GM23338 (cell line): ENCODE measurements at regions not wholly inside any gene's neighbourhood (a gene's known extent, or its start where the extent isn't known, plus 50 kb on each side); places are given as distances from the start of the nearest gene placed in this dataset.

Experiments
- ATAC-seq: fragments of 200-7000 bp; cut with Tn5 transposase; 3 replicates; pipeline ENCODE4 v1.9.1; 2020
- DNase-seq: peaks from one replicate; pipeline ENCODE4 v3.0.0-alpha.2; 2015; ENCODE audit warnings: low spot score
- H2AFZ ChIP-seq: fragments of 200-600 bp; sonication (generic); 2 replicates; pipeline ENCODE4 v1.8.0; 2016; ENCODE audit warnings: antibody characterized with exemption, mild to moderate bottlenecking, moderate library complexity
- H3F3A ChIP-seq: fragments of 200-600 bp; sonication (generic); replicated peaks from 2 replicates; pipeline ENCODE4 v1.8.0; 2017; ENCODE audit warnings: antibody characterized with exemption, mixed run types, low read depth
- H3K27ac ChIP-seq: fragments of 200-600 bp; sonication (generic); 2 replicates; pipeline ENCODE4 v1.6.1; 2016; ENCODE audit warnings: low read depth
- H3K27me3 ChIP-seq: fragments of 200-600 bp; sonication (generic); 2 replicates; pipeline ENCODE4 v1.8.0; 2016; ENCODE audit warnings: mild to moderate bottlenecking, mixed run types, moderate library complexity; ENCODE audit not compliant: insufficient read depth
- H3K36me3 ChIP-seq: fragments of 200-600 bp; sonication (generic); 2 replicates; pipeline ENCODE4 v1.8.0; 2016; ENCODE audit warnings: mild to moderate bottlenecking; ENCODE audit not compliant: insufficient read depth
- H3K4me1 ChIP-seq: fragments of 200-600 bp; sonication (generic); 2 replicates; pipeline ENCODE4 v1.8.0; 2016; ENCODE audit warnings: mild to moderate bottlenecking, moderate library complexity; ENCODE audit not compliant: insufficient read depth
- H3K4me2 ChIP-seq: fragments of 200-600 bp; sonication (generic); 2 replicates; pipeline ENCODE4 v1.7.1; 2017; ENCODE audit warnings: mixed run types
- H3K4me3 ChIP-seq: fragments of 200-600 bp; sonication (generic); 2 replicates; pipeline ENCODE4 v1.6.1; 2016; ENCODE audit warnings: mixed run types
- H3K79me2 ChIP-seq: fragments of 200-600 bp; sonication (generic); replicated peaks from 2 replicates; pipeline ENCODE4 v1.8.0; 2017; ENCODE audit warnings: mild to moderate bottlenecking; ENCODE audit not compliant: insufficient read depth
- H3K9me2 ChIP-seq: fragments of 200-600 bp; sonication (generic); 2 replicates; pipeline ENCODE4 v1.8.0; 2017; ENCODE audit not compliant: insufficient read depth
- H4K20me1 ChIP-seq: fragments of 200-600 bp; sonication (generic); replicated peaks from 2 replicates; pipeline ENCODE4 v1.8.0; 2017; ENCODE audit warnings: mild to moderate bottlenecking; ENCODE audit not compliant: insufficient read depth
- H3K27ac Mint-ChIP-seq: 2 replicates; pipeline ENCODE4 v1.8.0; 2020; ENCODE audit warnings: inconsistent platforms, mild to moderate bottlenecking, moderate library complexity, mixed read lengths
- H3K27me3 Mint-ChIP-seq: 3 replicates; pipeline ENCODE4 v1.8.0; 2022; ENCODE audit warnings: low read depth, mild to moderate bottlenecking, moderate library complexity, mixed read lengths, inconsistent platforms; ENCODE audit not compliant: insufficient read depth, poor library complexity
- H3K36me3 Mint-ChIP-seq: 3 replicates; pipeline ENCODE4 v1.8.0; 2021; ENCODE audit warnings: low read depth, mild to moderate bottlenecking, inconsistent platforms, moderate library complexity, mixed read lengths
- H3K4me1 Mint-ChIP-seq: 3 replicates; pipeline ENCODE4 v1.8.0; 2020; ENCODE audit warnings: mild to moderate bottlenecking, inconsistent platforms, mixed read lengths
- H3K4me3 Mint-ChIP-seq: 3 replicates; pipeline ENCODE4 v1.8.0; 2021; ENCODE audit warnings: moderate library complexity, mild to moderate bottlenecking, inconsistent platforms, mixed read lengths
- H3K9me3 Mint-ChIP-seq: 3 replicates; pipeline ENCODE4 v1.8.0; 2020; ENCODE audit warnings: moderate library complexity, mild to moderate bottlenecking, inconsistent platforms, mixed read lengths
- CREB1 ChIP-seq: fragments of 250-450 bp; sonication (Bioruptor Pico); IDR thresholded peaks from 2 replicates; pipeline ENCODE4 v1.5.0; 2020; ENCODE audit warnings: low read depth, mild to moderate bottlenecking, moderate library complexity
- CTCF ChIP-seq, 2 experiments: fragments of 200-600 bp in 1 of 2; sonication (generic) in 1 of 2; conservative IDR thresholded peaks; 2 replicates each; pipeline versions ENCODE4 v1.5.1 to v1.6.1; 2016 to 2017; ENCODE audit warnings: antibody characterized with exemption in 2 of 2, low read depth in 2 of 2, mild to moderate bottlenecking in 2 of 2, moderate library complexity in 1 of 2
- ETS1 ChIP-seq: IDR thresholded peaks from 2 replicates; pipeline ENCODE4 v1.6.1; 2016; ENCODE audit warnings: antibody characterized with exemption
- EZH2 ChIP-seq: fragments of 200-600 bp; sonication (generic); IDR thresholded peaks from one replicate; pipeline ENCODE4 v1.8.0; 2017; ENCODE audit warnings: antibody characterized with exemption, mild to moderate bottlenecking, low read depth; ENCODE audit not compliant: unreplicated experiment
- JUNB ChIP-seq: IDR thresholded peaks from one replicate; pipeline ENCODE4 v1.6.1; 2016; ENCODE audit warnings: antibody characterized with exemption; ENCODE audit not compliant: unreplicated experiment
- NANOG ChIP-seq: IDR thresholded peaks from 2 replicates; pipeline ENCODE4 v1.6.1; 2016; ENCODE audit warnings: antibody characterized with exemption, borderline replicate concordance
- POLR2AphosphoS5 ChIP-seq: IDR thresholded peaks from 2 replicates; pipeline ENCODE4 v1.6.1; 2016; ENCODE audit warnings: antibody characterized with exemption, low read depth
- REST ChIP-seq: IDR thresholded peaks from one replicate; pipeline ENCODE4 v1.6.1; 2018; ENCODE audit warnings: antibody characterized with exemption; ENCODE audit not compliant: unreplicated experiment
- ZNF114 ChIP-seq: fragments of 250-450 bp; sonication (Bioruptor Pico); IDR thresholded peaks from 2 replicates; pipeline ENCODE4 v1.5.0; 2020; ENCODE audit warnings: mild to moderate bottlenecking, moderate library complexity
- ZNF462 ChIP-seq: fragments of 250-450 bp; sonication (Bioruptor Pico); IDR thresholded peaks from 2 replicates; pipeline ENCODE4 v1.5.0; 2020; ENCODE audit warnings: mild to moderate bottlenecking, moderate library complexity

GRCh38 chr16:65733721-65734120, 611.9 kb upstream of the CDH11 start:
- H3F3A ChIP-seq = no peaks in the 10 kb centered on the region
- H3K27ac Mint-ChIP-seq = no peak overlapping the region
- DNase-seq (no peak), ATAC-seq (no peak)
- peaks cover 3% of the 10 kb centered on the region for H3K27me3 Mint-ChIP-seq
- no peak overlapping the region for H3K4me2 ChIP-seq
- no peaks in the 10 kb centered on the region for H3K79me2 ChIP-seq
- H3K9me3 Mint-ChIP-seq = peaks cover 18% of the 10 kb centered on the region
- no peaks in the 10 kb centered on the region for H3K27me3 ChIP-seq
- peaks cover 13% of the 10 kb centered on the region for H3K4me1 Mint-ChIP-seq
- no peak overlapping the region for H3K4me3 Mint-ChIP-seq
- H3K36me3 ChIP-seq = no peaks in the 10 kb centered on the region
- H4K20me1 ChIP-seq = no peaks in the 10 kb centered on the region
- peaks cover 15% of the 10 kb centered on the region for H3K4me1 ChIP-seq
- peaks cover 2% of the 10 kb centered on the region; the same call in 1 of the 2 replicates for H3K9me2 ChIP-seq
- no peak overlapping the region for H3K27ac ChIP-seq
- no peak overlapping the region for H2AFZ ChIP-seq
- no peak overlapping the region for H3K4me3 ChIP-seq
- peaks cover 6% of the 10 kb centered on the region; the same call in 2 of the 3 replicates for H3K36me3 Mint-ChIP-seq
- TF ChIP-seq EZH2 (no peak), POLR2AphosphoS5 (no peak)

- Histone ChIP-seq H3K79me2 (no peaks in the 10 kb centered on the region), H3K4me3 (no peak overlapping the region), H3K4me1 (peaks cover 27% of the 10 kb centered on the region), H3K9me2 (peaks cover 2% of the 10 kb centered on the region; the same call in 1 of the 2 replicates), H2AFZ (no peak overlapping the region), H3K27me3 (no peaks in the 10 kb centered on the region), H3F3A (no peaks in the 10 kb centered on the region), H4K20me1 (no peaks in the 10 kb centered on the region), H3K27ac (no peak overlapping the region), H3K4me2 (no peak overlapping the region), H3K36me3 (no peaks in the 10 kb centered on the region)
- no peak for DNase-seq
- H3K27ac Mint-ChIP-seq = no peak overlapping the region
- peaks cover 22% of the 10 kb centered on the region for H3K4me1 Mint-ChIP-seq
- H3K9me3 Mint-ChIP-seq = peaks cover 18% of the 10 kb centered on the region
- no peak for ATAC-seq
- no peak overlapping the region for H3K4me3 Mint-ChIP-seq
- peaks cover 2% of the 10 kb centered on the region for H3K27me3 Mint-ChIP-seq
- peaks cover 6% of the 10 kb centered on the region; the same call in 2 of the 3 replicates for H3K36me3 Mint-ChIP-seq
- TF ChIP-seq NANOG (no peak), EZH2 (no peak), REST (no peak), ZNF462 (no peak), ZNF114 (CRISPR knock-in tag) (no peak), CTCF (conservative IDR thresholded peaks at IDR 0.05; ENCODE audit: low read depth in 2 of 2) (no peak), CREB1 (no peak), POLR2AphosphoS5 (no peak), JUNB (no peak), ETS1 (no peak)
Observed at GRCh38 chr16:65731833-65732232, 610.0 kb upstream of the CDH11 start.
